ENCODE measurements at regions not wholly inside any gene's neighbourhood (a gene's known extent, or its start where the extent isn't known, plus 50 kb on each side); places are given as distances from the start of the nearest gene placed in this dataset.

GRCh38 chr6:81690073-81690472, 62.4 kb downstream of the TENT5A start:
- ATAC-seq: no peak
- FAIRE-seq: no peak
- Histone ChIP-seq H3K4me1 (no peaks in the 10 kb centered on the region), H3K4me2 (no peak overlapping the region), H3K9me3 (no peaks in the 10 kb centered on the region), H3K27ac (no peak overlapping the region), H3K4me3 (no peak overlapping the region)
- TF ChIP-seq NPAS2 (CRISPR knock-in tag; IDR thresholded peaks at IDR 0.05; ENCODE audit: borderline replicate concordance) (no peak), ELK1 (IDR thresholded peaks at IDR 0.05; ENCODE audit: low read depth, low read length) (no peak), RCOR1 (IDR thresholded peaks at IDR 0.05; ENCODE audit: low read depth, low read length) (no peak), SMC3 (IDR thresholded peaks at IDR 0.05) (no peak), ZSCAN20 (CRISPR knock-in tag; IDR thresholded peaks at IDR 0.05) (no peak), EHMT2 (IDR thresholded peaks at IDR 0.05; ENCODE audit: low read depth) (no peak), POLR2AphosphoS2 (conservative IDR thresholded peaks at IDR 0.05; ENCODE audit: low read length) (no peak), CTCF (IDR thresholded peaks at IDR 0.05) (no peak), PBX3 (IDR thresholded peaks at IDR 0.05) (no peak), REST (IDR thresholded peaks at IDR 0.05) (no peak), ATOH8 (CRISPR knock-in tag; IDR thresholded peaks at IDR 0.05; ENCODE audit: low read depth) (no peak)
- no peak for DNase-seq (ENCODE audit: low read depth in 1 of 2, low spot score in 1 of 2)
- WGBS (ENCODE audit: missing lambda C conversion rate): 90% methylated on average over 1 of the region's 1 CpG
- ChIA-PET POLR2A (no interaction called here), CTCF (no interaction called here)

- 73% methylated on average over 3 of the region's 3 CpGs for WGBS (ENCODE audit: missing lambda C conversion rate)
- FAIRE-seq: no peak
- no peak overlapping the region for H3K27ac ChIP-seq
- H3K4me2 ChIP-seq: no peak overlapping the region
- H3K4me3 ChIP-seq: no peak overlapping the region
- H3K9me3 ChIP-seq: no peaks in the 10 kb centered on the region
- no peaks in the 10 kb centered on the region for H3K4me1 ChIP-seq
- ChIA-PET CTCF (no interaction called here), POLR2A (no interaction called here)
- DNase-seq (ENCODE audit: low read depth in 1 of 2, low spot score in 1 of 2): no peak
- ATAC-seq: no peak
- TF ChIP-seq HES2 (IDR thresholded peaks at IDR 0.05) (no peak), FOSB (CRISPR knock-in tag; IDR thresholded peaks at IDR 0.05) (no peak), HMGXB4 (CRISPR knock-in tag; IDR thresholded peaks at IDR 0.05; ENCODE audit: borderline replicate concordance) (no peak), CTCF (IDR thresholded peaks at IDR 0.05) (no peak), NPAS2 (CRISPR knock-in tag; IDR thresholded peaks at IDR 0.05; ENCODE audit: borderline replicate concordance) (no peak), KDM5A (IDR thresholded peaks at IDR 0.05) (no peak), CBX2 (IDR thresholded peaks at IDR 0.05; ENCODE audit: borderline replicate concordance, low read depth) (no peak), HOXB13 (CRISPR knock-in tag; IDR thresholded peaks at IDR 0.05; ENCODE audit: low read depth) (no peak), MAX (IDR thresholded peaks at IDR 0.05) (no peak), RARB (CRISPR knock-in tag; IDR thresholded peaks at IDR 0.05) (no peak), BHLHE40 (IDR thresholded peaks at IDR 0.05; ENCODE audit: low read depth, low read length) (no peak), ZSCAN20 (CRISPR knock-in tag; IDR thresholded peaks at IDR 0.05) (no peak), E2F6 (IDR thresholded peaks at IDR 0.05; ENCODE audit: borderline replicate concordance, low read depth) (no peak), JUN (IDR thresholded peaks at IDR 0.05) (no peak)
Measured at GRCh38 chr6:81689580-81689979, 62.9 kb downstream of the TENT5A start.
